Pons (tissue), 1 donor: ENCODE measurements at regions not wholly inside any gene's neighbourhood (a gene's known extent, or its start where the extent isn't known, plus 50 kb on each side); places are given as distances from the start of the nearest gene placed in this dataset.
"Not testable (repeated sequence)": the region's sequence is repeated elsewhere in the genome, so short reads cannot be mapped to it uniquely, and the experiment has no call there.

ENCODE experiments used
- DNase-seq: peaks from one replicate; pipeline ENCODE4 v3.0.0-alpha.2; 2016; ENCODE audit warnings: low spot score

- DNase-seq: no peak
Observed at GRCh38 chr7:108627476-108628051, 57.9 kb downstream of the DNAJB9 start.

GRCh38 chr7:108628678-108629077 lies 59.0 kb downstream of the DNAJB9 start:
- no peak for DNase-seq

GRCh38 chr7:108629651-108630400 lies 60.2 kb downstream of the DNAJB9 start:
- DNase-seq: peak; percentile 53

DNA sequence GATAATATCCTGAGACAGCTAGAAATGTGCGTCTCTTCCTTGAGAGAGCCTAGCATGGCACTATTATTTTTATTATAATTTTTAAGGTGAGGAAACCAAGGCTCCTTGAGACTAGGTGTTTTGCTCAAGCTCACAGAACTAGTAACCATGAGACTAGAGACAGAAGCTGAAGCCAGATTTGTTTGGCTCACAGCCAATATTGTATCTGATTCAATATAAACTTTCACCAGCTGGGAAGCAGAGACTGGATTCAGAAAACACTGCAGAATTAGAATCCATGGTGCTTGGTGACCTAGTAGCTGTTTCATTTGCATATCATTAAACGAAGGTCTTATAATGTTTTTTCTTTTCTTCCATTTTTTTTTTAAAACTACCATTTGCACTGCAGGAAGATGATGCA lies 64.4 kb downstream of the DNAJB9 start:
- no peak for DNase-seq

GRCh38 chr7:108634535-108634934 lies 64.9 kb downstream of the DNAJB9 start:
- no peak for DNase-seq

DNA sequence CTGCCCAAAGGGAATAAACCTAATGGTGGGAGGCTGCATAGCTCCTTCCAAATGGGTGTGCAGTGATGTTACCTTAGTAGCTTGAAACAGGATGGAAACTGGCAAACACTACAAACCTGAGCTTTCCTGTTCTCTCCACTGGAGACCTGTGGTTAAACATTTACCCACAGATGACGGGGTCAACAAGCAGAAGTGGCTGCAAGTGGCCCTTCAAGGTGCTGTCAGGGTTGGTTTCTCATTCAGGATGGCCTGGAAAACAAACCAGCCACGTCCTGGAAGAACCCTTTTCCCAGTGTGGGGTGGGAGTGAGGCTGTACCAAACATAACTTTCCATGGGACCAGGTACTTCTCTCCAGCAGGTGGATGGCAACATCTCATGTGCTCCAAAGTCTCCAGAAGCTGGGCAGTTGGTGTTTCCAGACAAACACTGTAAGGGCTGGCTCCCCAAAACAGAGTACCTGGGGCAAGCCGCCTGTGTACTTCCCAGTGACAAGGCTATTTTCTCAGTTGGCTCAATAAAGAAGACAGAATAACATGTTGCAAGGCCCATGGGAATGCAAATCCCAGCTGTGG lies 67.5 kb downstream of the DNAJB9 start:
- DNase-seq: no peak

- no peak for DNase-seq
Observed at GRCh38 chr7:108642126-108642525, 72.5 kb downstream of the DNAJB9 start.

DNA sequence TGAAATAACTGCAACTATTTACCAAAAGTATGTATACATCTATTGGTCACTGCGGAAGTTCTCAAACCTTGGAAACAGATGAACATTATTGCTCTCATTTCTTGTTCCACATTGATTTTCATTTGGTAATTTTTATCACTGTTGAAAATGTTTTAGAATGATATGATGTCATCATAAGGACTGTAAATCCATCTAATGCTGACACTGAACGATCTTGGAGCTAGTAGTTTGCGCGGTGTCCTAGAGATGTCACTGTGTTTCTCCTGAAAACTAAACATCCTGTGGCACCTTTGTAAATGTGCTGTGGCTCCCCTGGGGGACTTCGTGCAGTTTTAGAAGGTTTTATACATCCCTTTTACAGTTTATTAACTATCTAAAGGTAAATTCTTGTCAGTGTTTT lies 73.5 kb downstream of the DNAJB9 start:
- no peak for DNase-seq

- DNase-seq: no peak
Observed at GRCh38 chr7:108648989-108649388, 79.3 kb downstream of the DNAJB9 start.

DNA sequence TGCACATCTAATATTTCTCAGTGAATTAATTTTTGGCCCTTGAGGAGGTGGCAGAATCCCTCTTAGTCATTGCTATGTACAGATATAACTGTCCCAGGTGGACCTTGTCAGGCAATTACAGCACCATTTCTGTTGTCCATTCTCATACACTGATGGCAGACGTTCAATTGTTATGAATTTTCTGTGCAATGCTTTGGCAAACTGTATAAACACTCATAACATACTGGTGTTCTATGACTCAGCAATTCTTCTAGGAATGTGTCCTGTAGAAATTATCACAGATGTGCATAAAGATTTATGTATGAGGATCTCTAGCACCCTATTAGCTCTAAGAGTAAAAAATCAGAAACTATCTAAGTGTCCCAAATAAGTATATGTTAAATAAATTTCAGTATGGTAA lies 80.8 kb downstream of the DNAJB9 start:
- no peak for DNase-seq

DNA sequence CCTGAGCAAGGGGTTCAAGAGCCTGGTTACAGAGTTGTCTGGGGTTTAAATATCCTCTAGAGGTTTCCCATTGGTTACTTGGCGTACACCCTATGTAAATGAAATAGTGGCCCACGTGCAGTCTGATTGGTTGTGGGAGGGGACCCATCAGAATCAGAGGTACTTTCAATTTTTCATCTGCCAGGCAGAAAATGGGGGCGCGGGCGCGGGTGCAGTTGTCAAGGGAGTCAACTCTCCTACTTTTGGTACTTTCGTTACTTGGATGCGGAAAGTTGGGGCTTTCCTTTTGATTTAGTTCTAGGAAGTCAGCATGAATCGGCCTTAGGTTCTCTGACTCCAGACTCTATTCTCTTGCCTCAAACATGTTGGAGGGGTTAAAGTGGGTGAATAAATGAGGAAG lies 83.2 kb downstream of the DNAJB9 start:
- DNase-seq: no peak

- DNase-seq: no peak
Observed at GRCh38 chr7:108653526-108653925, 83.9 kb downstream of the DNAJB9 start.

- DNase-seq: not testable (repeated sequence)
Observed at GRCh38 chr7:108657140-108657726, 87.6 kb downstream of the DNAJB9 start.

DNA sequence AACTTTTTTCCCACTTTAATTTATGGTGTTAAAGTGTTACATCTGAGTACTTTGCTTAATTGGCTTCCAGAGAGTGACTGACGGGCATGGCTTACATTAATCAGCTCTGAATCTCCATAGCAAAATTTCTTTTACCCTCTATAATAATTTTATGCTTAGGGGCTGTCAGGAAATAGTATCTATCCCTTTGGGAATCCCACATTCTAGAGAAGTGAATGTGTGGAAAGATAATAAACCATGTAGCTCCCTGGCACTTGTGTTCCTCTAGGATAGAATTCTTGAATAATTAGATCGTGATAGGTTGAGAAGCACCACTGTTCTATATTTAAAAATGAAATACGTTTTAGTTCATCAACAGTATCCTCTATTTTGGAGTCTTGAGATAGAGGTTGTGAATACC lies 89.6 kb downstream of the DNAJB9 start:
- DNase-seq: no peak

DNA sequence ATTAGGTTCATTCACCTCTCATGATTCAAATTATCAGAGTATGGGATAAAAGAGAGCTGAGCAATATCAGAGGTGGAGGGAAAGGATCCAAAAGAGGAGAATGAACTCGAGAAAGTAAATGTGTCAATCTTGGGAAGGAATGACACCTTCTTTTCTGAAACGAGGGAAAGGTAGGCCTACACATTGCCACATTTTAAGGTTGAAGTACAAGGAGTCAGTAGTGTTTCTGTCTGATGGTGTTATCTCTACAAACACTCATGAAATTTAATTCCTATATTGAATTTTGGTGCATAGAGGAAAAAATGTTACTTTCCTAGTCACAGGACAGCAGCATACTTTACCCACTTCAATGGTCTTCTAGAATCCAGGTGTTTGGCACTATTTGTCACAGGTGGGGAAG lies 90.2 kb downstream of the DNAJB9 start:
- no peak for DNase-seq

DNA sequence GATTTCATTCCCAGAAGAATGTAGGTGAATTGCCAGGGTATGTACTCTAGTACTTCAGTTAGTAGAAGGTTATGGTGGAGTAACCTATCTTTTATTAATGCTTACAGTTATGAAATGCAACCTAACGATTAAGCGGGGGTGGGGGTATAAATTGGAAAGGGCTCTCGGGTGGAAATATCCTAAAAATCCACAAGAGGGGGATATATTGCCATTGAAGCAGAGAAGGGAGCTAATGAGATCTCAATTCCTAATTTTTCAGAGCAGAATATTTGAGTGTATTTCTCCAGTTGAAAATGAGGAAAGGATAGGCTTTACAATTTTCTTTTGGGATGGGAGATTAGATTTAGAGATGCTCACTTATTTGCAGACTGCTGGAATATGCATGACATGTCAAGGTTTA lies 90.8 kb downstream of the DNAJB9 start:
- DNase-seq: no peak

DNA sequence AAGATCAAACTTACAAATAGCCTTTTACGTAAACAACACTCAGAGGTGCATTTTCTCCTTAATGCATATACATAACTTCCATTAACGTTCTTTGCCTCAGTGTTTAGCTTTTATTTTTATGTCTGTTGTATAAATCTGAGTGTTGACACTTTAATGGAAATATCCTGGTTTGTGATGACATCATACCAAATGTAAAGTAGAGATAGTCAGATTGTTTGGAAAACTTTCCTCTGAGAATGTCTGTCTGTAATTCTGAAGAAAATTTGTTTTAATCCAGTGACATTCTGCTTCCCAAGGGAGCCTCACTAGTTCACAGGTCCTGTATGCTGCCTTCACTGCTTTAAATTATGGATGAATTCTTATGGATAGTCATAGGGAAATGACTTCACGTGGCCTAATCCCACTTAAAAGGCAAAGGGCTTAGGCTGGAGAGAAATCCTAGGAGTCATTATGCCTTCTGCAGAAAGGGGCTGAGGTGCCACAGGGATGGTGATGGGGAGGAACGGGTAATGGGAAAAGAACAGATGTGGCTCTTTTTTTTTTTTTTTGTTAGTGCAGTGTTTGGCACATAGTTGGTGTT lies 93.2 kb downstream of the DNAJB9 start:
- no peak for DNase-seq

GRCh38 chr7:108663701-108664100 lies 94.0 kb downstream of the DNAJB9 start:
- DNase-seq: no peak

DNA sequence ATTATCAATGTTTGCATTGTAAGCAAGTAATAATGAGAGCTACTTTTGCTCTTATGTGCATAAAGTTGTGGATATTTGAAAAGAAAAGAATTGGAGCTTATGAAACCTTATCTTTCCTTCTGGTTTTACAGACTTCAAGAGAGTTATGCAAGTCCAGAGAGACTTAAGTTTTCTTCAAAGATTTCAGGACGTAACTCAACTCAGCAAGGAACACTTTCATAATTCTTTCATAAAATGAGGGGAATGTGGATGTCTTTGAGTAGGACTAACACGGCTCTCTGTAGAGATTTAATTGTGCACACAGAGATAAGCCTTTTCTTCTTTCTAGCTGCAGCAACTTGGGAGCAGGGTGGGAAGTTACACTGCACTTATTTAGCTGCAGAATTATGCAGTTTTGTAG lies 97.5 kb downstream of the DNAJB9 start:
- no peak for DNase-seq

DNA sequence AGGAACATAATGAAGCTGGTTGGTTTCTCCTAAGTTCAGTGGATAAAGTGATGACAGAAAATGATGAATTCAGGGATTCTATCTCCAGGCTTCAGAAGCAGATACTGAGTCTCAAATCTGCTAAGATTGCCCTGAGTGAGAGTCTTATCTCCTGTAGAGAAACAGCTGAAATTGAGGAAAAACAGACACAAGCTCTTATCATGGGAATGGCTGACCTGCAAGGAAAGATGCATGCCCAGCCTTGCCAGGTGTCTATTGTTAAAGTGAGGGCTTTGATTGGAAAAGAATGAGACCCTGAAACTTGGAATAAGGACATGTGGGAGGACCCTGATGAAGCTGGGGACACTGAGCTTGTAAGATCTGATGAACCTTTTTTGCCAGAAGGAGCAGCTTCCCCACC lies 100.3 kb downstream of the DNAJB9 start:
- no peak for DNase-seq

DNA sequence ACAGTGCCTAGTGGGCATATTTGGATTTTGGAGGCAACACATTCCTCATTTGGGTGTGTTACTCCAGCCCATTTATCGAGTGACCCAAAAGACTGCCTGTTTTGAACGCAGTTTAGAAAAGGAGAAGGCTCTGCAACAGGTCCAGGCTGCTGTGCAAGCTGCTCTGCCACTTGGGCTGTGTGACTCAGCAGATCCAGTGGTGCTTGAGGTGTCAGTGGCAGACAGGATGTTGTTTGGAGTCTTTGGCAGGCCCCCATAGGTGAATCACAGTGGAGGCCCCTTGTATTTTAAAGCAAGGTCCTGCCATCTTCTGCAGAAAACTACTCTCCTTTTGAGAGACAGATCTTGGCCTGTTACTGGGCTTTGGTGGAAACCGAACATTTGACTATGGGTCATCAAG lies 104.0 kb downstream of the DNAJB9 start:
- not testable (repeated sequence) for DNase-seq

DNA sequence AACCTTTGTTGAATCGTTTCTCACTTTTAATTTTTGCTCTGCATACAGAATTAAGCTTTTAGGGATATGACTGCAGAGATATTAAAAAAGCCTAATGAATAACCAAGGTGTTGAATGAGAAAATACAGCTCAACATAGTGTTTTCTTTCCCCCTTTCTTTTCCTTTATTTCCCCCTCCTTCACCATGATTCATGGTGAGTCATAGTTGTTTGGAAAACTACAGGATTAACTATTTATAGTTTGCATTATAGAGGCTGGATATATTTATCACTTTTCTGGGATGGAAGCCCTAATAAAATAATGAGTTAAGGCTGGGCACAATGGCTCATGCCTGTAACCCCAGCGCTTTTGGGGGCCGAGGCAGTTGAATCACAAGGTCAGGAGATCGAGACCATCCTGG lies 115.0 kb downstream of the DNAJB9 start:
- no peak for DNase-seq

GRCh38 chr7:108686494-108686893 lies 116.8 kb downstream of the DNAJB9 start:
- no peak for DNase-seq
